GM04504 (cell line): ENCODE measurements at regions not wholly inside any gene's neighbourhood (a gene's known extent, or its start where the extent isn't known, plus 50 kb on each side); places are given as distances from the start of the nearest gene placed in this dataset.
"Not testable (repeated sequence)": the region's sequence is repeated elsewhere in the genome, so short reads cannot be mapped to it uniquely, and the experiment has no call there.

Experiments
- DNase-seq: peaks from one replicate; pipeline ENCODE4 v3.0.0-alpha.2; 2012; ENCODE audit warnings: low read depth

DNA sequence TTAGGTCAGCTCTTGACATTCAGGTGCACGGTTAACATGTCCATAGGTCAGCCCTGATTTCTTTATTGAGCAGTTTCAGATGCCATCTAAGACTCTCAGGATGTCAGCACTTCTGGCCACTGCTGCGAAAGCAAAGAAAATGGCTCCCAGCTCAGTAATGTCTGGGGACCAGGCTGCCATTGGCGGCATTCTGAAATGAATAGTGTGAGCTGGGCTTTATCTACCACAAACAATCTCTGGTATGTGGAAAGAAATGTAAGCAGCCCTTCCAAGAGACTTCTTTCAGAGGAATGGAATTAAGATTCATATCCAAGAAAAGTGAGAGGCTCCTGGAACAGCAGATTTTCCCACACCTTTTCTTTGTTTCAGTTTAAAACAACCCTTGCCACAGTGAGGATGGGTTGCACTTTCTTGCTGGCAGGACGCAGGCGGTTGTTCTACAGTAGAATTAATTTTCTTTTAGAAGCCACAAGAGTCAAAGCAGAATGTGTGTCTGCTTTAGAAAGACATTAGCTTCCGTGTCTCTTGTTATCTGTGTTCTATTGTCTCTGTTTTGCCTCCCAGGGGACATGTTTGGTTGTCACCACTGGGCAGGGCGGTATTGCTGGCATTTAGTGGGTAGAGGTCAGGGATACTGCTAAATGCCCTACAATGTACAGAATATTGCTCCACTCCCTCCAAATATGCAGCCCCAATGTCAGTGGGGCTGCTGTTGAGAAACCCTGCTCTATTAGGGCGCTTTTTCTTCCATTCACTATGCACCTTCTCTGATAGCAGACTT is 149.9 kb upstream of the ANKH start:
- no peak for DNase-seq

DNA sequence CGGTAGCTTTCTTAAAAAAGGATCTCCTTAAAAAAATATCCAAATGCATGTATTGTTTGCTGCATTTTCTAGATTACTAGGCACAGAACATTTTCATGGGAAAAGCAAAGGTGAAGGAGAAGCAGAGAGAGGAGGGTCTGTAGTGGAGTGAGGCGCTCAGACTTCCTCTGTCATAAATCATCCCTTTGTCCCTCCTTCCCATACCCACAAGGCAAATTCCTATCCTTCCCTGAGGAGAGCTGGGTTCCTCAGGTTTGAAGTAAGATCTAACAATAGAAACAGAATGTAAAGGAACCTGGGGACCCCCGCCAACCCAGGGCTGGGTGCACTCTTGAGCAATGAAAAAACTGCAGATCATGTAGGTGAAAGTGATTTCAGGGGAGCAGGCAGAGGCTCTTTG is 149.2 kb upstream of the ANKH start:
- no peak for DNase-seq

DNA sequence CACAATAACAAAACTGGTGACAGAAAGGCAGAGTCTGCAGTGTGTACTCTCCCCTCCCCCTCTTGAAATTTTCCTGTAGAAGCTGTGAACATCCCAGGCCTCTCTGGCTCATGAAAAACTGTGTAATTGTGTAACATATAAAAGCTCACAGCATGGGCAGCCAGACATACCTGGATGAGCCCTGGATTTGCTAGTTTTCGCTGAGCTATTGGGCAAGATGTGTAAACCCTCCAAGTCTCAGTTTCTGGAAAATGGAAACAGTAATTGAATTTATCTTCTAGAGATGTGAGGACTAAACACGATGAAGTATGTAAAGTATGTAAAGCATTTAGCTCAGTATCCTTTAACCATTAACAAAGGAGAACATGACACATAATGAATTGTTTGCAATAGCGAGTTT is 143.2 kb upstream of the ANKH start:
- DNase-seq = no peak

DNA sequence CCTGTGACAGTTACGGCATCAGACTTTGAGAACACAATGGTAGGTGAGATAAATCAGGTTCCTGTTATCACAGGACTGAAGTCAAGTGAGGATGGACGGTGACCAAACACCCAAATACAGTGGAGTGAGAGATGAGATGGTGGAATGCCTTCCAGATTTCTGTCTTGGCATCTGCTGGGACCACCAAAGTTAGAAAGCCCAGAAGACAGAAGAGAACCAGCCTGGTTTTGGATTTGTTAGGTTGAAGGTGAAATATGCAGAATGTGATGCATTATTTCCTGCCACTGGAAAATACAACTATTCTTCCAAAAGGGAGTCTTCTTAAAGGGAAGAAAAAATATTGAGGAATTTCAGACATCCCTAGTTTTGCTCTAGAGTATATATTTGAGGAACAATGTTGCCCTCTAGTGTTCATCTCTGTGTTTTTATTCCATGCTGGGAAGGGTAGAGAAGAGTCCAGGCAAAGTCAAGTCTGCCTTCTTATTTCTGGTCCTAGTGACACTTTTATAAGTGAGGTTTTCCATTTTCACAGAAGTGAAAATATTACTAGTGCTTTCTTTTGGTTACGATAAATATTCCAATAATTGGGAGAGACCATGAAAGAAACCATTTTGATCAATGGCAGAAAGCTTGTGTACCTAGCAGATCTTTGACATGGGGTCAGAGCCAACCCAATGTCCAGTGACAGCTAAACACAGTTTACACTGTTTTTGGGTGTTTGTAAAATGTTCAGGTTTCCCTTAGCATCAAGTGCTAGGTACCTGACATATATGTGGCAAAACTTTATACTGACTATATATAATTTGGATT is 142.3 kb upstream of the ANKH start:
- no peak for DNase-seq

DNA sequence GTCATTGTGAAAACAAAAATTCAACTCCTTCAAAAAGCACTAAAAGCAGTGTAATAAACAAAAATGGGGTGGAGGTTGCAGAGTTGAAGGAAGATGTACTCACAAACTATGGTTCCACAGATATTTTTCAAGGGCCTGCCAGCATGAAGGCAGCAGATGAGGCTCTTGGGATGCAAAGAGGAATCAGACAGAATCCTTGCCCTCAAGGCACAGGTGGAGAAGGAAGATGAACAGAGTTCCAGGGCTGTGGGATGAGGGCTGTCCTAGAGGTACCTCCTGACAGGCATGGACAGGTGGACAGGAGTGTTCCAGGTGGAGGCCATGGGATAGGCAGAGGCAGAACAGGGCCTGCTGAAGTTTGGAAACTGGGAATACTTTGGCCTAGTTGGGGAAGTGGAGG is 140.5 kb upstream of the ANKH start:
- DNase-seq = no peak

DNA sequence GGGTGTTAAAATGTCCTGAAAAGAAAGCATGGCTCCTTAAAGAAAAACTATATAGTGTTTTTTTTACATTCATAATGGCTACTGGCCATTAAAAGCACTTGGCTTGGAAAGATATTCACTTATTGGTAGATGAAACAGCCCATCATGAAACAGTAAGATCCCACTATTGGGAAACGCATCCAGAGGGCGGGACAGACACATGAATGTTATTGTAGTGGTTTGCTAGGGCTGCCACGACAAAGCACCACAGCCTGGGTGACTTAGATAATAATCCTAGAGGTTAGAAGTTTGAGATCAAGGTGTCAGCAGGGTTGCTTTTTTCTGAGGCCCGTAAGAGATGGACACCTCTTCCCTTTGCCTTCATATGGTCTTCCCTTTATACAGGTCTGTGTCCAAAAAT is 139.4 kb upstream of the ANKH start:
- no peak for DNase-seq

DNA sequence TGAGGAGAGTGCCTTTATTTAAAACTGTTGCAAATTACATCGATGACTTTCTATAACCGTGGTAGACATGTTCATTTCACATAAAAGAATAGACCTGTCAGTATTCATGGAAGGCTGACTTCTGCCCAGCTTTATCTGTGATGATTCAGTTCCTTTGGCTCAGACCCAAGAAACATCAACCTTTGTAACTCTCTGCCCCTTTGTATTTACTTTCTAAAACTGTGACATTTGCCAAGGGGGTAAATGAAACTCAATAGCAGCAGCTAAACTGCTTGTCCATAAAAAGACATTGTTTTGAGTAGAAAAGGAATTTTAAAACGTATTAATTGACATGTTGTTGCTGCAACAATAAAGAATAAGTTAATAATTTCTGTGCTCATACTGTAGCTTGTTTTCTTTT is 137.8 kb upstream of the ANKH start:
- DNase-seq = no peak

DNA sequence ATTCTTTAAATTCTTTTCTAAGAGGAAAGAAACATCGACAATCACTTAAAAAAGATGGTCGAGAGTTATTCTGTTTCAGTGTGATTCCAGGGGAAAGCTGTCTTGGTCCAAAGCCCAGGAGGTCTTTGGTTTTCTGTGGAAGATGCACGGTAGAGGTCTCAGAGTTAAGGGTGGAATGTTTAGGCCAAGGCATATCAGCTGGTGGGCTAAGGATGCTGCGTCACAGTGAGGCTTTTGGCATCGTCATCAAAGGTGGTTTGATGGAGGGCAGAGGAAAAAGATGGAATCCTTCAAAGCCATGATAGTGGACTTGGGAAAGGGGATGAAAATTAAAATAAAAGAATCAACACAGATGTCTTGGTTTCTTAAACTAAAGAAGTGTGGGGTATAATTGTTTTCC is 137.3 kb upstream of the ANKH start:
- DNase-seq = no peak

DNA sequence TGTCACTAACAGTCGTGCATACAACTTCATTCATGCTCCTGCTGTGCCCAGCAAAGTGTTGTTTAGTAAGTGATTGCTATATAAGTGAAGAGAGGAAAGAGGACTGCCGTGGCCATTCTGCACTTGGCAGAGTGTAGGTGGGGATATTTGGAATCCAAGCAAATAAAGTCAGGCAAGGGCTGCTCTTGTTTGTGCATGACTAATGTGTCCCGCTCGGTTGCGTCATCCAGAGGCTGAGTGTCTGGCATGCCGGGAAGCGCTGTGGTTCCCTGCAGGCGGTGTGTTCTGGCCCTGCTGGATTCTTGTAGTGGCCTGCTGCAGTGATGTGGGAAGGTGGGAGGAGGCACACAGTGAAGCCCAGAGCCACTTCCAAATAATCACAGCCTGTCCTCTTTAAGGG is 136.9 kb upstream of the ANKH start:
- DNase-seq = peak; percentile 89

DNA sequence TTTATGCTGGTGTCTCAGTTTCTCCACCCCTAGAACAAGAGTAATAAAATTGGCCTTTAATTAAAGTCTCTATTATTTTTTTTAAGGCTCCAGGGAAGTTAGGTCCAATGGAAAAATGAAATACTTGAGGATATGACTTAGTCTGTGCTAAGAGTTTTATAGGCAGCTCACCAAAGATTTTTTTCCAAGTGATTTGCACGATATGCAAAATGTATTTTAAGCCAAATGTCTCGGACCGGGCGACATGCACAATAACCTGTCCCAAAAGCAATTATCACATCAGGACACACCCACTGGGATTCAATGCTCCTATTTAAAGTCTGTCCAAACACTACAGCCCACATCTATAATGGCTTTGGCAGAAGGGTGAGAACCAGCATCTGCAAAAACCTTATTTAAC is 136.1 kb upstream of the ANKH start:
- DNase-seq = no peak

DNA sequence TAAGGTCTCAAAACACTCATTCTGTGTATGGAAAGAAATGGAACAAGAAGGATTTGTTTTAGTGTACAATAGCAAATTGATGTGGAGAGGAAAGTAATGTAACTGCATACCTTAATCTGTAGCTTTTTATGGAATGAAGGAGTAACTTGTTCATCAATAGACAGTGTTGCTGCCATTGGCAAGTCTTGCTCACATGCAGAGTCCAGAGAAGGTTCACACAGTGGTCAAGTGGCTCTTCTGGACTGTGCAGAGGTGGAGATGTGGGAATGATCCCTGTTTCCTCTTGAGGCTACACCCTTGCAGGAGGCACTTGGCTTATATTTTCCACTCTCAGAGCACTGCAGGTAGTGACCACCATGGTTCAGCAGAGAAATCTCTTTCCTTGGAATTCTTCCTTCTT is 132.9 kb upstream of the ANKH start:
- no peak for DNase-seq

DNA sequence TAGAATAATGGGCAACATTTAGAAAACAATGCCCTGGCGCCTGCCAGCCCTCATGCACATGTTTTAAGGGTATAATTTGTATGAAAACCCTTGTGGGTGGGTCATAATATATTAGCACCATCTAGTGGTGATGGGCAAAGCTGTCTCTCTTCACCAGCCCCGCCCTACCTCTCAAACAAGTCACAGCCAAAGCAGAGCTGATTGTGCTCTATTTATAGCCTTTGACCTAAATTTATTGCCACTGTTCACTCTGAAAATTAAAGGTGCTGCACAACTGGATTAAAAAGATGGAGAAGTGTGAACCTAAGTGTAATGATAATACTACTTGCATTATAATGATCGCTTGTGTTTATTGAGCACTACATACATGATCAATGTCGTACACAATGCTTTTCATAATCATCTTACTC is 131.9 kb upstream of the ANKH start:
- no peak for DNase-seq

DNA sequence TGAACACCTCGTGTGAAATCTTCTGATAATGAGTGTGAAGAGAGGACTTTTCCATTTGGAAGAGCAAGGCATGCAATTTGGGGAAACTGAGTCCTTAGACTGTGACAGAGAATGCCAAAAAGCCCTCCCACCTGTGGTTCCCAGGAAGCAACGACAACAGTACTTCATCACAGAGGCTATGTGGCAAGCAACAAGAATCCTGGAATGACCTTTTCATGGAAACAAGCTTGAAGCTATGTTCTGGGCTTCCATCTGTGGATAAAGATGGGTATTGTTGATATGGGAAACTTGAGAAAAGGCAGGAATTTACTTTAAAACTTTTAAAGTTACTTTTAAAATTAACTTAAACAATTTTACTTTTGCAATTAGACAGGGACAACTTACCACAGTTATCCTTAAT is 131.2 kb upstream of the ANKH start:
- DNase-seq = no peak

DNA sequence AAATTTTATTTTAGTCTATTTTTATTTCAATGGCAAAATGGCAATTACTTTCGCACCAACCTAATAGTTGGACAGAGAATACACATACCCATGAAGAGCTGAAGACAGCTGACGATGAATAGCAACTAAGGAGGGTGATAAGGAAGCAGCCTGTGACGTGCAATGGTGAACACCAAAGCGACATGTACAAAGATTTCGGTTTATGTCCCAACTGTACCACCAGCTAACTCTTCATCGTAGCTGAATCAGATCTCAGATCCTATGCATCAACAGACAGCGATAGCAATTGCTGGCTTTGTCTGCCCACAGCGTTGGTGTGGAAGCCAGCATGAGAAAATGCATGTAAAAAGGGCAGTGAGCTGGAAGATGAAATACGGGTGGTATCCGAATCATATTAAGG is 130.6 kb upstream of the ANKH start:
- DNase-seq = no peak

DNA sequence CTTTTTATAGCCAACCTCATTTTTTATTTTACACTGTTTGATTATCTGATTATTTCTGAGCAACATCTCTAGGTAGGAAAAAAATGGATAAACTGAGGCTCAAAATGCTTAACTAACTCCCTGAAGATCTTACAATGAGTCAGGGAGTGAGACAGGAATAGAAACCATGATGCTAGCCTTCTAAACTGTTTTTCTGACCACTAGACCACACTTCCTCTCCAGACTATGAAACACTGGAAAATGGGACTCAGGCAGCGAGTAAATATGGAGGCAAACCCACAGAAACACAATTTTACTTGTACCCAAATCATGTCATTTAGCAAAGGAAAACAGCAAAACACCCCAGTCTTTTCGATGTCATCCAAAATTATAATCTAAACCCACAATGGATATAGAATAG is 129.9 kb upstream of the ANKH start:
- no peak for DNase-seq

DNA sequence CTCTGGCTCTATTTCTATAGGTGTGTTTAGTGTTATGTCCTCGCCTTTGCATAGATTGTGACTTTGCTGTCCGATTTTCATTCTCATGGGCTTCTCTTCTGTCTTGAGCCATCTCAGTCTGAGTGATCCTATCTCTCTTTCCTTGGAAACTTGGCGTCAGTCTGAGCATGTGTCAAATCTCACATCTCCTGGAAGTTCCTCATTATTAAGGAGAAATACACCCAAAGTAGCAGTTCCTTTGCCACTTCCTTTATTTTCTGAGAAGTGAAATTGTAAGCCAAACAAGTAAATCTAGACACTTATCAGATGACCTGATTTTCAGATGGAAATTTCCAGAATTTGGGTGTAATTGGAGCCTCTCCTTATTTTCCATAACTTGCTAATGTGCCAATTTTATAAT is 126.9 kb upstream of the ANKH start:
- no peak for DNase-seq

DNA sequence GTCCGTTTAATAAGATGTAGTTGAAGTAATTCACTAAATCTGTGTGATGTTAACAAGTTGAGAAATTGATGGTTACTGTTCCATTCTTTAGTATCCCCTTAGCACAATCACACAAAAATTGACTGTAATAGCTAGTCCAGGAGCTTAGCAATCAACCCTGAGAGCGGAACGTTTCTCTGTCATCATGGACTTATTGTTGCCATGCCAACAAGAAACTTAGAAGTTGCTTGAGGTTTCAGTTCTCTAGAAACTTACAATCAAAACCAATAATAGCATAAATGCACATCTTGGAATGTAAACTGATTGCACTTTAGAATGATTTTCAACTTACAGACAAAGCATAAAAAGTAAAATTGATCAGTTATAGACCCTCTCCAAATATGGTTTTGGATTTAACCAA is 125.4 kb upstream of the ANKH start:
- DNase-seq = no peak

DNA sequence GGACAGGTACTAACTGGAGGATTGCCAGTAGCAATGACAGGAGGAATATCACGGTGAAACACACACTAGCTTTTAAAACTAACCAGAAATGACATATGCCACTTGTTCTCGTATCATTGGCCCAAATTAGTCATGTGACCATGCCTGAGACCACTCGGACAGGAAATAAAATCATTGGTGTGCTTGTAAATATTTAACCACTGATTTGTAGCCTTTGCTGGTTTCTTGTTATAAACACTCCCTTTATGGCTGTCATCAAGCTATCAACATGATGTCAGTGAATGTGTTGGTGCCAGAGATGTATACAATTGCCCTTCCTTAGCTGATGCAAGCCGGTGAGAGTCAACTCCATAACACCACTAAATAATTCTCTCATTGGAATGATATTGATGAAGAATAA is 123.7 kb upstream of the ANKH start:
- DNase-seq = no peak

DNA sequence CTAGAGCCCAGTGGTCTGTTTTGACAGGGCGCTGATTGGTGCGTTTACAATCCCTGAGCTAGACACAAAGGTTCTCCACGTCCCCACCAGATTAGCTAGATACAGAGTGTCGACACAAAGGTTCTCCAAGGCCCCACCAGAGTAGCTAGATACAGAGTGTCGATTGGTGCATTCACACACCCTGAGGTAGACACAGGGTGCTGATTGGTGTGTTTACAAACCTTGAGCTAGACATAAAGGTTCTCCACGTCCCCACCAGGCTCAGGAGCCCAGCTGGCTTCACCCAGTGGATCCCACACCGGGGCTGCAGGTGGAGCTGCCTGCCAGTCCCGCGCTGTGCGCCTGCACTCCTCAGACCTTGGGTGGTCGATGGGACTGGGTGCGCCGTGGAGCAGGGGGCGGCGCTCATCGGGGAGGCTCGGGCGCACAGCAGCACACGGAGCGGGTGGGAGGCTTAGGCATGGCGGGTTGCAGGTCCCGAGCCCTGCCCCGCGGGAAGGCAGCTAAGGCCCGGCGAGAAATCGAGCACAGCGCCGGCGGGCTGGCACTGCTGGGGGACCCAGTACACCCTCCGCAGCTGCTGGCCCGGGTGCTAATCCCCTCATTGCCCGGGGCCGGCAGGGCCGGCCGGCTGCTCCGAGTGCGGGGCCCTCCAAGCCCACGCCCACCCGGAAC is 122.0 kb upstream of the ANKH start:
- not testable (repeated sequence) for DNase-seq

DNA sequence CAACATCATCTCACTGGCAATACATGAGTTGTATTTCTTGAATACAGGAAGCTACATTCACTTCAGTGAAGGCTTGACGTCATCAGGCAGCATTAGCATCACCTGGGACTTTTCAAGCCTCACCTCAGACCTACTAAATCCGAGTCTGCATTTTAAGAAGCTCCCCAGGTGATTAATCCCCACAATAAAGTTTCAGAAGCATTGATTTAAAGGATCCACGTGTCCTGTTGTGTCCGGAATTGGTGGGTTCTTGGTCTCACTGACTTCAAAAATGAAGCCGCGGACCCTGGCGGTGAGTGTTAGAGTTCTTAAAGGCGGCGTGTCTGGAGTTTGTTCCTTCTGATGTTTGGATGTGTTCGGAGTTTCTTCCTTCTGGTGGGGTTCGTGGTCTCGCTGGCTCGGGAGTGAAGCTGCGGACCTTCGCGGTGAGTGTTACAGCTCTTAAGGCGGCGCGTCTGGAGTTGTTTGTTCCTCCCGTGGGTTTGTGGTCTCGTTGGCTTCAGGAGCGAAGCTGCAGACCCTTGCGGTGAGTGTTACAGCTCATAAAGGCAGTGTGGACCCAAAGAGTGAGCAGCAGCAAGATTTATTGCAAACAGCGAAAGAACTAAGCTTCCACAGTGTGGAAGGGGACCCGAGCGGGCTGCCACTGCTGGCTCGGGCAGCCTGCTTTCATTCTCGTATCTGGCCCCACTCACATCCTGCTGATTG is 121.3 kb upstream of the ANKH start:
- DNase-seq = not testable (repeated sequence)

DNA sequence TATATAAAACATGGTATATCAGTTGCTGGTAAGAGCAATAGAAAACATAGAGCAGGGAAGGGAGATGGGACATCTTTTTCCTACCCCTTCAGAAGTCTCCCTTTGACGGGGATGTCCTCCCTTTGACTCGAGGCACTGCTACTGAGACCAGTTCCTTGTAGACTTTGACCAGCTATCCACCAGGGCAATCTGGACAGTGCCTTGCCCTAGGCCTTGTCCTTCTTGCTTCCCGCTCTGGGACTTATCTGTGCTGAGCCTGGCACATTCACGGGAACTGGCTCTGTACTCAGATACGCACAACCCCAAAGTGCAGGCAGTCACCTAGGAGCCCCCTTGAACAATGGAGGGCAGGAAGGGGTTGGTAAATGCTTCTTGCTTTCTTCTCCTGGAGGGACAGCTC is 116.6 kb upstream of the ANKH start:
- no peak for DNase-seq

DNA sequence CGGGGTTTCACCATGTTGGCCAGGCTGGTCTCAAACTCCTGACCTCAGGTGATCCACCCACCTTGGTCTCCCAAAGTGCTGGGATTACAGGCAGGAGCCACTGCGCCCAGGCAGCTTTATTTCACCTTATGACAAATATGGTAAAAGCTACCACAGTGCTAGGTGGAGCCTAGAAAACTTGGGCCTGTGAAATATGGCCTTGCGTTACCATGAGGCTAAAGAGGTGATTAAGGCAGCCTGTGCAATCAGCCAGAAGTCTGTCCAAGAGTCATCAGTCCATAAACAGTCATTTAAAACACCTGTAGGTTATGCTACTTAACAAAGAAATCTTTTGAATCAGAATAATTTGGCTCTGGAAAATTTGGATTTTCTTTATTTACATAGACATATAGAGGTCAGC is 114.8 kb upstream of the ANKH start:
- no peak for DNase-seq
